ENCODE measurements at regions not wholly inside any gene's neighbourhood (a gene's known extent, or its start where the extent isn't known, plus 50 kb on each side); places are given as distances from the start of the nearest gene placed in this dataset.

- Mint-ChIP-seq H3K4me3 (no peak overlapping the region), H3K4me1 (no peaks in the 10 kb centered on the region), H3K27ac (no peak overlapping the region), H3K9me3 (ENCODE audit: insufficient read depth) (no peaks in the 10 kb centered on the region), H3K27me3 (no peaks in the 10 kb centered on the region)
- H3K4me2 ChIP-seq (replicated peaks; ENCODE audit: low read depth, low read length, poor library complexity, severe bottlenecking), result no peak overlapping the region
- TF ChIP-seq EZH2 (IDR thresholded peaks at IDR 0.05; ENCODE audit: borderline replicate concordance, insufficient read depth, low read depth, low read length, poor library complexity, severe bottlenecking), result no peak
- TF ChIP-seq CTCF (IDR thresholded peaks at IDR 0.05), result no peak
- H4K20me1 ChIP-seq (ENCODE audit: control insufficient read depth, insufficient read depth, low read length, poor library complexity, severe bottlenecking), result no peaks in the 10 kb centered on the region
- no peaks in the 10 kb centered on the region for H3K27me3 ChIP-seq (replicated peaks in 1 of 4; ENCODE audit: control extremely low read depth in 1 of 4, control insufficient read depth in 3 of 4, insufficient read depth in 4 of 4, low read length in 3 of 4)
- H3K4me1 ChIP-seq (ENCODE audit: control insufficient read depth in 2 of 2, insufficient read depth in 2 of 2, low read length in 2 of 2), result no peaks in the 10 kb centered on the region
- no peaks in the 10 kb centered on the region for H3K36me3 ChIP-seq (replicated peaks in 1 of 2; ENCODE audit: control extremely low read depth in 1 of 2, control insufficient read depth in 1 of 2, extremely low read depth in 1 of 2, insufficient read depth in 2 of 2, low read length in 1 of 2)
- H3K27ac ChIP-seq (ENCODE audit: low read length in 2 of 2), result no peak overlapping the region
- POLR2A ChIA-PET, result no interaction called here
- intact Hi-C loops (cut with micrococcal nuclease), result no loop called here
- 91% methylated on average over 12 of the region's 17 CpGs for WGBS (ENCODE audit: insufficient coverage)
- no peak overlapping the region for H3K4me3 ChIP-seq (ENCODE audit: control extremely low read depth in 1 of 5, extremely low read depth in 1 of 5, insufficient read depth in 1 of 5, low read depth in 2 of 5, low read length in 4 of 5)
- DNase-seq, result no peak
- no peaks in the 10 kb centered on the region for H3K9me3 ChIP-seq (ENCODE audit: control extremely low read depth in 1 of 3, control insufficient read depth in 2 of 3, insufficient read depth in 1 of 3, low read length in 2 of 3)
- H3K9ac ChIP-seq (ENCODE audit: low read length), result no peak overlapping the region
- no peaks in the 10 kb centered on the region for H3K79me2 ChIP-seq (ENCODE audit: control insufficient read depth, insufficient read depth, low read length)
- CTCF ChIA-PET, result no interaction called here
- H2AFZ ChIP-seq (ENCODE audit: insufficient read depth, low read depth, low read length, poor library complexity, severe bottlenecking), result no peak overlapping the region
- no peak for ATAC-seq (ENCODE audit: low read depth)
These were observed 179.3 kb downstream of the GLI2 start for GRCh38 chr2:120914839-120915521.

DNA sequence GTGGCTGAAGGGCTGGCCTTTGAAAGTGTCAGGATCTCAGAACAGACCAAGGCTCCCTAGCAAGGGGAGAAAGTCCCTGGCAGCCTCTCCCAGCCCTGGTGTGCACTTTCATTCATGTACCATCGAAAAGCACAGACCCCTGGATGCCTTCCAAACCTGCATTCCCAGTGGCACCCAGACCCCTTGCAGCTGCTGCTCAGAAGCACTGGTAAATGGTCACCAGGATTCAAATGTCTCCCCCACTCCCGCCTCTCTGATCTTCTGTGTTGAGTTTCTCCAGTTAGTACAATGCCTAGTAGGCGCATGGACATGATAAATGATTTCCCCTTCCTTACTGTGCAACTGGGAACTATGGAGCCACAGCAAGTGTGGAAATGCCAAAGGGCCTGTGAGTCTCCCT lies 180.0 kb downstream of the GLI2 start:
- ChIA-PET CTCF (no interaction called here), POLR2A (no interaction called here)
- WGBS (ENCODE audit: insufficient coverage), result 82% methylated on average over 3 of the region's 3 CpGs
- TF ChIP-seq EZH2 (IDR thresholded peaks at IDR 0.05; ENCODE audit: borderline replicate concordance, insufficient read depth, low read depth, low read length, poor library complexity, severe bottlenecking) (no peak), CTCF (IDR thresholded peaks at IDR 0.05) (no peak)
- Histone ChIP-seq H3K4me3 (ENCODE audit: control extremely low read depth in 1 of 5, extremely low read depth in 1 of 5, insufficient read depth in 1 of 5, low read depth in 2 of 5, low read length in 4 of 5) (no peak overlapping the region), H4K20me1 (ENCODE audit: control insufficient read depth, insufficient read depth, low read length, poor library complexity, severe bottlenecking) (no peaks in the 10 kb centered on the region), H3K27ac (ENCODE audit: low read length in 2 of 2) (no peak overlapping the region), H3K4me2 (replicated peaks; ENCODE audit: low read depth, low read length, poor library complexity, severe bottlenecking) (no peak overlapping the region), H3K9ac (ENCODE audit: low read length) (no peak overlapping the region), H3K4me1 (ENCODE audit: control insufficient read depth in 2 of 2, insufficient read depth in 2 of 2, low read length in 2 of 2) (no peaks in the 10 kb centered on the region), H3K36me3 (replicated peaks in 1 of 2; ENCODE audit: control extremely low read depth in 1 of 2, control insufficient read depth in 1 of 2, extremely low read depth in 1 of 2, insufficient read depth in 2 of 2, low read length in 1 of 2) (no peaks in the 10 kb centered on the region), H3K79me2 (ENCODE audit: control insufficient read depth, insufficient read depth, low read length) (no peaks in the 10 kb centered on the region), H3K9me3 (ENCODE audit: control extremely low read depth in 1 of 3, control insufficient read depth in 2 of 3, insufficient read depth in 1 of 3, low read length in 2 of 3) (no peaks in the 10 kb centered on the region), H3K27me3 (replicated peaks in 1 of 4; ENCODE audit: control extremely low read depth in 1 of 4, control insufficient read depth in 3 of 4, insufficient read depth in 4 of 4, low read length in 3 of 4) (no peaks in the 10 kb centered on the region), H2AFZ (ENCODE audit: insufficient read depth, low read depth, low read length, poor library complexity, severe bottlenecking) (no peak overlapping the region)
- ATAC-seq (ENCODE audit: low read depth) (no peak), DNase-seq (no peak)
- Mint-ChIP-seq H3K4me1 (no peaks in the 10 kb centered on the region), H3K27ac (no peak overlapping the region), H3K27me3 (no peaks in the 10 kb centered on the region), H3K4me3 (no peak overlapping the region), H3K9me3 (ENCODE audit: insufficient read depth) (no peaks in the 10 kb centered on the region)
- intact Hi-C loops (cut with micrococcal nuclease), result no loop called here

Measured in B cell (primary cell).